SHP77 treated with DMSO at 0.1 percent for 48 hours (cell line): ENCODE measurements at regions not wholly inside any gene's neighbourhood (a gene's known extent, or its start where the extent isn't known, plus 50 kb on each side); places are given as distances from the start of the nearest gene placed in this dataset.

ENCODE experiments used
- DNase-seq: peaks from one replicate; lab custom pipeline; 2025; lab: John Stamatoyannopoulos, UW

DNA sequence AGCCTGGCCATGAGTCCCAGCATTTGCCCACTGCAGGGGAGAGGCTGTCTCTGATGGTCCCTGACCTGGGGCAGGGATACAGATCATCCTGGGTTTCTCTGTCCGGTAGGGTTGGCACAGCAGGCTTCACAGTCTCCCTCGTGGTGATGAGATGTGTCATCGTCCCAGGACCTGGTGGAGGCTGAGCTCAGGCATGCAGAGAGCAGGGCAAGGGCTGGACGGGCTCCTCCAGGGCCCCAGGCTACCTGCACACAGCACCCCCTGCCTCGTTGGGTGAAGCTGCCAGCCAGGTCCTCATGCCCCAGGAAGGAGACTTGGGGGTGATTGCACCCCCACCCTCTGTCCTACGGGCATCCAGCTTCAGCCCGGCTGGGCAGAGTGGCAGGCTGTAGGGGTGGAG is 155.8 kb upstream of the GSE1 start:
- DNase-seq = no peak

DNA sequence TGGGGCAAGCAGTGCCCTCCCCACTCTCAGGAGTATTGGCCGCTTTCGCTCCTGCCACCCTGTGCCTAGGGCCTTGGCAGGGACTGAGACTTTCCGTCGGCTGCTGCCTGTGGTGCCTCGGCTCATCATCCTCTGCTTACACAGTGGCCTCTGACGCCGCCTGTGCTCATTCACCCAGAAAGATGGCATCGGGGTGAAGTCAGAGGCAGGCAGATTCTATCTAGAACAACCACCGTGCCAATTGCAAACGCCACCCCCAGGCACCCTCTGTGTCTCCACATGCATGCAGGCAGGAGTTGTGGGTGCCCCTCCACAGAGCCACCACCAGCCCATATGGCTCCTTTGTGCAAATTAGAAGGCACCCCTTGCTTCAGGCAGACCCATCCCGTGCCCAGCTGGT is 154.2 kb upstream of the GSE1 start:
- no peak for DNase-seq

- no peak for DNase-seq
Measured at GRCh38 chr16:85459529-85460251, 153.4 kb upstream of the GSE1 start.

DNA sequence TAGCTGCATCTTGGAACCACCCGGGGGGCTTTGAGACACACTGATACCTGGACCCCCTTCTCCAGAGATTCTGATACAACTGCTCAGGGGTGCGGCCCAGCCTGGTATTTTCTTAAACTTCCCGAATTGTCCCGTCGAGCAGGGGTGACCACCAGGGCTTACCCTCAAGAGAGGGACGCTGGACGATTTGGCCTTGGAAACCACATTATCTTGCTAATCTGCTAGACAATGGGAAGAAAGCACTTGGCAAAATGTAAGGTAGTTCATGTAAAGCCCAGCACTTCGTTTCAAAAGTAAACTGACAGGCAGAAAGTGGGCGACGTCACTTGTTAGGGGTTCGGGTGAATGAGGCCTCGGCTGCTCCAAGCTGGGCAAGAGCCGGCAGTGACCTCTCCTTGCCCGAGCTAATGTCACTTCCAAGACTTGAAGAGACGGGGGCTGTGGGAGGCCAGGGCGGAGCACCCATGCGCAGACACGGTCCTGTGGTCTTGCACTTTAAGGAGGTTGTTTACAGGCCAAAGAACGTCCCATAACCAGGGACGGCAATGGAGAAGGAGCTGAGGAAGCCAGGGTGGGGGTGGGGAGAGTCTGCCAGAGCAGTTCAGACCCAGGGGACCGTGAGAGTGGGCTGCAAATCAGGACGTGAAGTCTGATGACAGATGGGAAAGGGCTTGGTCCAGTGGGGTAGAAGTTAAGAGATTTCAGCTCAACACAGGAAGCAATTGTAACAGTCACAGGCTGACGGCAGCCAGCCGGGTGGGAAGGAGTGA is 152.7 kb upstream of the GSE1 start:
- no peak for DNase-seq

- DNase-seq = no peak
Measured at GRCh38 chr16:85461022-85461813, 151.9 kb upstream of the GSE1 start.

GRCh38 chr16:85461814-85462713 is 151.1 kb upstream of the GSE1 start:
- peak; percentile 48 for DNase-seq

- no peak for DNase-seq
Measured at GRCh38 chr16:85462714-85463611, 150.2 kb upstream of the GSE1 start.

- no peak for DNase-seq
Measured at GRCh38 chr16:85463672-85464382, 149.3 kb upstream of the GSE1 start.

GRCh38 chr16:85464383-85465305 is 148.5 kb upstream of the GSE1 start:
- no peak for DNase-seq

DNA sequence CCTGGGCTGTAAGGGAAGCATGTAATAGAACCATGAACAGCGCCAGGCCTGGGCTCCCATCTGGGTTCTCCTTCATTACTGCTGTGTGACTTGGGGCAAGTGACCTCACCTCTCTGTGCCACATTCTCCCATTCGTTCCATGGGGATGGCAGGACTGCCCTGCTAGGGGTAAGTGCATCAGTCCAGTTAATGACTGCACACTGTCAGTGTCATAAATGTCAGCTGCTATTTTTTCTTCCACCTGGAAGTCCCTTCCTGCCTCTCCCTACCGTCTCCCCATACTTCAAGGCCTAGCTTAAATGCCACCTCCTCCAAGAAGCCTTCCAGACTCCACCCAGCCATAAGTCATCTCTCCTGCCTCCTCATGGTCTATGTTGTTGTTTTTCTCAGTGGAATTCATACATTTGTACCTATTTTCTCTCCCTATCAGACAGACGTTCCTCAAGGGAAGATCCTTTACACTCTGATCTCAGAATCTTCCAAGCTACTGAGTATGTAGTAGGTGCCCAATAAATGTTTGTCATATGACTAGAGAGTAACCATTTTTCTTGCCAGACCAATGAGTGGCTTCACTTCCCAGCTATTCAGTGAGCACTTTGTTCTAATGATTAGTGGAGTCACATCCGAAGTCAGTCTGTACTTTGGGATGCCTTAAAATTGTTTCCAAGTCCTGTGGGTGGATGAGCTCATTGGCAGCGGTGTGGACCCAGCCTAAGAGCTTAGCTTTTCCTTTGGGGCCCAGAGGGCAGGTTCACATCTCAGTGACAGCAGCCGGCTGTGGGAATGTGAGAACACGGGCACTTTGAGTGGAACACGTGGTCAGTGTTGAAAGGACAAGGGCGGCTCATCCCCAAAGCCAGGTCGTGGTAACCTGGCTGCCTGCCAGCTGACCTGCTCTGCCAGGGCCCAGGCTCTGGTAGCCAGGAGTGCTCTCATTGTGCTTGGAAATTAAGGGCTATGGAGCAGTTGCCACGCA is 147.5 kb upstream of the GSE1 start:
- DNase-seq = peak; percentile 61

GRCh38 chr16:85466304-85466700 is 146.8 kb upstream of the GSE1 start:
- no peak for DNase-seq

DNA sequence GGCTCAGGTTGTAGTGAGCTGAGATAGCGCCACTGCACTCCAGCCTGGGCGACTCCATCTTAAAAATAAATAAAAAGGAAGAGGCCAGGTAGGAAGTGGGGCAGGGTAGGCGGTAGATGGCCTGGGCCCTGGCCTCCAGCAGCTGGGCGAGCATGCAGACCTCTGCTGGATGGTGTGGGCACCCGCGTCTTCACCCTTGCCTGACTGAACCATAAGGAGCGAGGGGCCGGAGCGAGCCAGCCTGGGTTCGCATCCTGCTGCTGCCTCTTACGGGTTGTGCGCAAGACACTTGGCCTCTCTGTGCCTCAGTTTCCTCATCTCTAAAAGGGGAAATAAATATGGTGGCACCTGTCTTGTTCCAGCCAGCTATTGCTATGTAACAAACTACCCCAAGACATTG is 146.1 kb upstream of the GSE1 start:
- no peak for DNase-seq

DNA sequence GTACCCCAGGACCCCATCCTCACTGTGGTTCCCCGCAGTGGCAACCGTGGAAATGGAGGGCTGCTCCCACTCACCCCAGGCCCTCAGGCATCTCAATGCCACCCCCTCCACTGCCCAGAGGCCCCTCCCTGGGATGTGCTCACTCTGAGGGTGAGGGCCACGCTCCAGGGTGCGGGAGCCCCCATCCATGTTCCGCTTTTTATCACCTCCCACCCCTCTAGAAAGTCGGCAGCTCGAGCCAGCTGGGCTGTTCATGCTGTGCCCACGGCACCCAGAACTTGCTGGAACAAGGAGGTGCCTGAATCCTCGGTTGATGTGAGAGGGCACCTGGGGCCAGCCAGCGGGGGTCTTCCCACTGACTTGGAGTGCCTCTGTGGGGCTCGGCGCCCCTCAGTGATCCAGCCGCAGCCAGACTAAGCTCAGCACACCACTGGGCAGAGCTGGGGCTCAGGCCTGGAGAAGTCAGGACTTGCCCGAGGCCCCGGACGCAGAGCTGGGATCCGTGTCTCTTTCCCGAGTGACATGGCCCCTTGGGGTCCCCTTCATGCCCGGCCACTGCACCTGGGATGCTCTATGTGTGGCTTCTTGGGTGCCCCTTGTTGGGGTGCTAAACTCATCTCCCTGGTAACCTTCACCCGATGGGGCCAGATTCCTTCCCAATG is 143.1 kb upstream of the GSE1 start:
- DNase-seq = no peak

GRCh38 chr16:85470873-85471272 is 142.2 kb upstream of the GSE1 start:
- DNase-seq = no peak

GRCh38 chr16:85471469-85472431 is 141.4 kb upstream of the GSE1 start:
- DNase-seq = peak; percentile 37

DNA sequence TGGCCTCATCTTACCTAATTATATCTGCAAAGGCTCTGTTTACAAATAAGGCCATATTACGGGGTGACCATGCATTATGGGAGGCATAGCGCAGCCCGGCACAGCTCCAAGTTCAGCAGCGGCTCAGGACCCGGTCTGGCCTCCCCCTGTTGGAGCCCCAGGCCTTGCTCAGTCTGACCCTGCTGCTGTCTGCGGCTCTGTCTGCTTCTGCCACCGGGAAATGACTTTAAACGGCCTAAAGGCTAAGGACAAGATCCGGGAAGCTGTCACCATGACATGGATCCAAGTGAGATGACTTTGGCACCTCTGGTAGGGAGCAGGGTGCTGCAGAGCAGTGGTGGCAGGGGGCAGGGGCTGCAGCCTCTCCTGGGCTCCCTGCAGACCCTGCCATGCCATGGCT is 140.6 kb upstream of the GSE1 start:
- DNase-seq = no peak
